GM23338 (cell line): ENCODE measurements at regions not wholly inside any gene's neighbourhood (a gene's known extent, or its start where the extent isn't known, plus 50 kb on each side); places are given as distances from the start of the nearest gene placed in this dataset.

Source experiments
- ATAC-seq: fragments of 200-7000 bp; cut with Tn5 transposase; 3 replicates; pipeline ENCODE4 v1.9.1; 2020
- DNase-seq: peaks from one replicate; pipeline ENCODE4 v3.0.0-alpha.2; 2015; ENCODE audit warnings: low spot score
- H2AFZ ChIP-seq: fragments of 200-600 bp; sonication (generic); 2 replicates; pipeline ENCODE4 v1.8.0; 2016; ENCODE audit warnings: antibody characterized with exemption, mild to moderate bottlenecking, moderate library complexity
- H3F3A ChIP-seq: fragments of 200-600 bp; sonication (generic); replicated peaks from 2 replicates; pipeline ENCODE4 v1.8.0; 2017; ENCODE audit warnings: antibody characterized with exemption, mixed run types, low read depth
- H3K27ac ChIP-seq: fragments of 200-600 bp; sonication (generic); 2 replicates; pipeline ENCODE4 v1.6.1; 2016; ENCODE audit warnings: low read depth
- H3K27me3 ChIP-seq: fragments of 200-600 bp; sonication (generic); 2 replicates; pipeline ENCODE4 v1.8.0; 2016; ENCODE audit warnings: mild to moderate bottlenecking, mixed run types, moderate library complexity; ENCODE audit not compliant: insufficient read depth
- H3K36me3 ChIP-seq: fragments of 200-600 bp; sonication (generic); 2 replicates; pipeline ENCODE4 v1.8.0; 2016; ENCODE audit warnings: mild to moderate bottlenecking; ENCODE audit not compliant: insufficient read depth
- H3K4me1 ChIP-seq: fragments of 200-600 bp; sonication (generic); 2 replicates; pipeline ENCODE4 v1.8.0; 2016; ENCODE audit warnings: mild to moderate bottlenecking, moderate library complexity; ENCODE audit not compliant: insufficient read depth
- H3K4me2 ChIP-seq: fragments of 200-600 bp; sonication (generic); 2 replicates; pipeline ENCODE4 v1.7.1; 2017; ENCODE audit warnings: mixed run types
- H3K4me3 ChIP-seq: fragments of 200-600 bp; sonication (generic); 2 replicates; pipeline ENCODE4 v1.6.1; 2016; ENCODE audit warnings: mixed run types
- H3K79me2 ChIP-seq: fragments of 200-600 bp; sonication (generic); replicated peaks from 2 replicates; pipeline ENCODE4 v1.8.0; 2017; ENCODE audit warnings: mild to moderate bottlenecking; ENCODE audit not compliant: insufficient read depth
- H3K9me2 ChIP-seq: fragments of 200-600 bp; sonication (generic); 2 replicates; pipeline ENCODE4 v1.8.0; 2017; ENCODE audit not compliant: insufficient read depth
- H4K20me1 ChIP-seq: fragments of 200-600 bp; sonication (generic); replicated peaks from 2 replicates; pipeline ENCODE4 v1.8.0; 2017; ENCODE audit warnings: mild to moderate bottlenecking; ENCODE audit not compliant: insufficient read depth
- H3K27ac Mint-ChIP-seq: 2 replicates; pipeline ENCODE4 v1.8.0; 2020; ENCODE audit warnings: inconsistent platforms, mild to moderate bottlenecking, moderate library complexity, mixed read lengths
- H3K27me3 Mint-ChIP-seq: 3 replicates; pipeline ENCODE4 v1.8.0; 2022; ENCODE audit warnings: low read depth, mild to moderate bottlenecking, moderate library complexity, mixed read lengths, inconsistent platforms; ENCODE audit not compliant: insufficient read depth, poor library complexity
- H3K36me3 Mint-ChIP-seq: 3 replicates; pipeline ENCODE4 v1.8.0; 2021; ENCODE audit warnings: low read depth, mild to moderate bottlenecking, inconsistent platforms, moderate library complexity, mixed read lengths
- H3K4me1 Mint-ChIP-seq: 3 replicates; pipeline ENCODE4 v1.8.0; 2020; ENCODE audit warnings: mild to moderate bottlenecking, inconsistent platforms, mixed read lengths
- H3K4me3 Mint-ChIP-seq: 3 replicates; pipeline ENCODE4 v1.8.0; 2021; ENCODE audit warnings: moderate library complexity, mild to moderate bottlenecking, inconsistent platforms, mixed read lengths
- H3K9me3 Mint-ChIP-seq: 3 replicates; pipeline ENCODE4 v1.8.0; 2020; ENCODE audit warnings: moderate library complexity, mild to moderate bottlenecking, inconsistent platforms, mixed read lengths
- CREB1 ChIP-seq: fragments of 250-450 bp; sonication (Bioruptor Pico); IDR thresholded peaks from 2 replicates; pipeline ENCODE4 v1.5.0; 2020; ENCODE audit warnings: low read depth, mild to moderate bottlenecking, moderate library complexity
- CTCF ChIP-seq, 2 experiments: fragments of 200-600 bp in 1 of 2; sonication (generic) in 1 of 2; conservative IDR thresholded peaks; 2 replicates each; pipeline versions ENCODE4 v1.5.1 to v1.6.1; 2016 to 2017; ENCODE audit warnings: antibody characterized with exemption in 2 of 2, low read depth in 2 of 2, mild to moderate bottlenecking in 2 of 2, moderate library complexity in 1 of 2
- ETS1 ChIP-seq: IDR thresholded peaks from 2 replicates; pipeline ENCODE4 v1.6.1; 2016; ENCODE audit warnings: antibody characterized with exemption
- EZH2 ChIP-seq: fragments of 200-600 bp; sonication (generic); IDR thresholded peaks from one replicate; pipeline ENCODE4 v1.8.0; 2017; ENCODE audit warnings: antibody characterized with exemption, mild to moderate bottlenecking, low read depth; ENCODE audit not compliant: unreplicated experiment
- EZH2phosphoT487 ChIP-seq: fragments of 200-600 bp; sonication (generic); IDR thresholded peaks from one replicate; pipeline ENCODE4 v1.8.1; 2018; ENCODE audit warnings: antibody characterized with exemption; ENCODE audit not compliant: unreplicated experiment
- JUNB ChIP-seq: IDR thresholded peaks from one replicate; pipeline ENCODE4 v1.6.1; 2016; ENCODE audit warnings: antibody characterized with exemption; ENCODE audit not compliant: unreplicated experiment
- NANOG ChIP-seq: IDR thresholded peaks from 2 replicates; pipeline ENCODE4 v1.6.1; 2016; ENCODE audit warnings: antibody characterized with exemption, borderline replicate concordance
- POLR2AphosphoS5 ChIP-seq: IDR thresholded peaks from 2 replicates; pipeline ENCODE4 v1.6.1; 2016; ENCODE audit warnings: antibody characterized with exemption, low read depth
- REST ChIP-seq: IDR thresholded peaks from one replicate; pipeline ENCODE4 v1.6.1; 2018; ENCODE audit warnings: antibody characterized with exemption; ENCODE audit not compliant: unreplicated experiment
- STAT1 ChIP-seq: IDR thresholded peaks from one replicate; pipeline ENCODE4 v1.6.1; 2016; ENCODE audit warnings: antibody characterized with exemption; ENCODE audit not compliant: unreplicated experiment
- ZNF114 ChIP-seq: fragments of 250-450 bp; sonication (Bioruptor Pico); IDR thresholded peaks from 2 replicates; pipeline ENCODE4 v1.5.0; 2020; ENCODE audit warnings: mild to moderate bottlenecking, moderate library complexity
- ZNF331 ChIP-seq: fragments of 250-450 bp; sonication (Bioruptor Pico); IDR thresholded peaks from 2 replicates; pipeline ENCODE4 v1.5.0; 2020; ENCODE audit warnings: low read depth, mild to moderate bottlenecking, moderate library complexity
- ZNF462 ChIP-seq: fragments of 250-450 bp; sonication (Bioruptor Pico); IDR thresholded peaks from 2 replicates; pipeline ENCODE4 v1.5.0; 2020; ENCODE audit warnings: mild to moderate bottlenecking, moderate library complexity

GRCh38 chr6:19991176-19991575, 154.0 kb downstream of the ID4 start:
- Histone ChIP-seq H3K27me3 (no peaks in the 10 kb centered on the region), H3K4me3 (no peak overlapping the region), H3K4me2 (no peak overlapping the region), H3K4me1 (no peaks in the 10 kb centered on the region; the same call in 1 of the 2 replicates), H3K27ac (no peak overlapping the region), H2AFZ (no peak overlapping the region), H3K9me2 (no peaks in the 10 kb centered on the region), H3K79me2 (no peaks in the 10 kb centered on the region), H4K20me1 (no peaks in the 10 kb centered on the region), H3F3A (no peaks in the 10 kb centered on the region), H3K36me3 (no peaks in the 10 kb centered on the region)
- DNase-seq (no peak), ATAC-seq (no peak)
- TF ChIP-seq ZNF114 (no peak), EZH2phosphoT487 (no peak), REST (no peak), EZH2 (no peak), JUNB (no peak), ZNF462 (CRISPR knock-in tag) (no peak), STAT1 (no peak), ETS1 (no peak), NANOG (no peak), POLR2AphosphoS5 (no peak), ZNF331 (CRISPR knock-in tag) (no peak), CTCF (conservative IDR thresholded peaks at IDR 0.05; ENCODE audit: low read depth in 2 of 2) (no peak), CREB1 (CRISPR knock-in tag) (no peak)
- Mint-ChIP-seq H3K36me3 (no peaks in the 10 kb centered on the region), H3K27me3 (peaks cover 1% of the 10 kb centered on the region), H3K4me3 (no peak overlapping the region), H3K9me3 (no peaks in the 10 kb centered on the region), H3K4me1 (peaks cover 10% of the 10 kb centered on the region), H3K27ac (no peak overlapping the region)
